Mesothelial cell of epicardium (in vitro differentiated cells): ENCODE measurements at regions not wholly inside any gene's neighbourhood (a gene's known extent, or its start where the extent isn't known, plus 50 kb on each side); places are given as distances from the start of the nearest gene placed in this dataset.

ENCODE experiments used
- DNase-seq, 2 experiments: peaks; one replicate each; pipeline ENCODE4 v3.0.0; 2021; ENCODE audit warnings: low spot score in 2 of 2; ENCODE audit not compliant: unreplicated experiment in 2 of 2
- H3K27ac Mint-ChIP-seq: 2 replicates; pipeline ENCODE4 v1.8.0; 2021; ENCODE audit warnings: mixed read lengths
- H3K27me3 Mint-ChIP-seq: 2 replicates; pipeline ENCODE4 v1.8.0; 2021; ENCODE audit warnings: low read depth, mixed read lengths
- H3K36me3 Mint-ChIP-seq: 2 replicates; pipeline ENCODE4 v1.8.0; 2021; ENCODE audit warnings: mixed read lengths
- H3K4me1 Mint-ChIP-seq: 2 replicates; pipeline ENCODE4 v1.8.0; 2021; ENCODE audit warnings: mixed read lengths
- H3K4me3 Mint-ChIP-seq: 2 replicates; pipeline ENCODE4 v1.8.0; 2021; ENCODE audit warnings: mild to moderate bottlenecking, moderate library complexity, mixed read lengths
- H3K9me3 Mint-ChIP-seq: 2 replicates; pipeline ENCODE4 v1.8.0; 2021; ENCODE audit warnings: mixed read lengths
- TF ChIP-seq, protein P1 (sequence below): fragments of 200-600 bp; sonication (generic); IDR thresholded peaks from one replicate; pipeline ENCODE4 v1.5.0; 2021; ENCODE audit warnings: antibody characterized with exemption; ENCODE audit not compliant: unreplicated experiment

DNA sequence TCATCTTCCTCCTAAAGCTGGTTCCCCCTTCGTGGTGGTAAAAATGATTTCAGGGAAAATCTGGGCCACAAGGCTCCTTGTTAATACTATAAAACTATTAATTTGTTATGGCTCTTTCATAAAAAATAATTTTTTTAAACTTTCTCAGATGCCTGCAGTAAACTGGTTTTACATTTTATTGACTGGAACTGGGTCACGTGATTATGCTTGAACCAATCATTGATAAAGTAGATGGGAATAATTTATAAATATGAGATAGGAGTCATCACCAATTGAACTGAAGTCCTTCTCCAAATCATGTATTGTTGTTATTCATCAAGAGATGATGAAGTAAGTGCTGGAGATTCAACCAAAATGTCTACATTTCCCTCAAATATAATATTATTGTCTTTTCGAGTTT lies 138.4 kb downstream of the SLC17A6 start:
- H3K4me1 Mint-ChIP-seq = peaks cover 38% of the 10 kb centered on the region

DNA sequence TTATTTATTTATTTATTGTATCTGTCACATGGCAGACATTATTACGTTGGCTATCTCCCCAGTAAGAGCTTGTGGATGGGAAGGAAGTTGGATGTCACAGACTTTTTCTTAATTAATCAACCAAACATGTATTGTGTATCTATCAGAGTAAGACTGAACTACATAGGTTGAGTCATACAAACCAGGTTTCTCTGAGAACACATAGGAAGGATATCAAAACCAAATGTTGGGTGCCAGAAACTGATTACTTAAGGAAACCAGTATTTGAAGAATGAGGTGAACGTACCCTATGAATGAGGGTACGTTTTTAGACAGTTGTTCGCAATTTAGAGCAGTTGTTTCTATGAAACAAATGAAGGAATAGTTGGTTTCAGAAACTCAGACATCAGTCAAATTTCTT lies 136.4 kb downstream of the SLC17A6 start:
- Mint-ChIP-seq H3K27ac (no peak overlapping the region), H3K9me3 (no peaks in the 10 kb centered on the region), H3K4me1 (peaks cover 22% of the 10 kb centered on the region), H3K36me3 (no peaks in the 10 kb centered on the region), H3K4me3 (no peak overlapping the region), H3K27me3 (no peaks in the 10 kb centered on the region)
- TF ChIP-seq, protein P1, sequence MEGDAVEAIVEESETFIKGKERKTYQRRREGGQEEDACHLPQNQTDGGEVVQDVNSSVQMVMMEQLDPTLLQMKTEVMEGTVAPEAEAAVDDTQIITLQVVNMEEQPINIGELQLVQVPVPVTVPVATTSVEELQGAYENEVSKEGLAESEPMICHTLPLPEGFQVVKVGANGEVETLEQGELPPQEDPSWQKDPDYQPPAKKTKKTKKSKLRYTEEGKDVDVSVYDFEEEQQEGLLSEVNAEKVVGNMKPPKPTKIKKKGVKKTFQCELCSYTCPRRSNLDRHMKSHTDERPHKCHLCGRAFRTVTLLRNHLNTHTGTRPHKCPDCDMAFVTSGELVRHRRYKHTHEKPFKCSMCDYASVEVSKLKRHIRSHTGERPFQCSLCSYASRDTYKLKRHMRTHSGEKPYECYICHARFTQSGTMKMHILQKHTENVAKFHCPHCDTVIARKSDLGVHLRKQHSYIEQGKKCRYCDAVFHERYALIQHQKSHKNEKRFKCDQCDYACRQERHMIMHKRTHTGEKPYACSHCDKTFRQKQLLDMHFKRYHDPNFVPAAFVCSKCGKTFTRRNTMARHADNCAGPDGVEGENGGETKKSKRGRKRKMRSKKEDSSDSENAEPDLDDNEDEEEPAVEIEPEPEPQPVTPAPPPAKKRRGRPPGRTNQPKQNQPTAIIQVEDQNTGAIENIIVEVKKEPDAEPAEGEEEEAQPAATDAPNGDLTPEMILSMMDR = no peak
- DNase-seq = no peak

More for the DNA sequence above, 138.4 kb downstream of the SLC17A6 start:
- TF ChIP-seq, protein P1 = no peak
- no peaks in the 10 kb centered on the region for H3K36me3 Mint-ChIP-seq
- H3K27me3 Mint-ChIP-seq = no peaks in the 10 kb centered on the region
- H3K27ac Mint-ChIP-seq = no peak overlapping the region
- DNase-seq = no peak
- H3K9me3 Mint-ChIP-seq = peaks cover 7% of the 10 kb centered on the region
- H3K4me3 Mint-ChIP-seq = no peak overlapping the region

DNA sequence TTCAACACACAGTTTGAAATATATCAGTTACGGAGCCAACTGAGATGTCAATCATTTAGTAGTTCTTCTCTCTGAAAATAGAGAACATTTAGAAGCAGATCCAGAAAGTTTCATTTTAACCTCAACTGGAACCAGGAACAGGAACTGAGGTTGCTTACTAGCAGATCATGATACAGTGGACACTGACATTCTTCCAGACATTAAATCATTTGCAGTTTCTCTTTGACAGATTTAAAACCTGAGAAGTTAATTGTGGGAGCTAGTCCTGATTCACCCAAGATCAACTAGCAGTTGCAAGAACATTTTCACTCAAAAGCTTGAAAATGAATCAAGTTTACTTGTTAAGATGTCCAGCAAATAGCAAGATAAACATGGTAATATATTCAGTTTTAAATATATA lies 135.4 kb downstream of the SLC17A6 start:
- no peak for DNase-seq
- no peaks in the 10 kb centered on the region for H3K27me3 Mint-ChIP-seq
- H3K9me3 Mint-ChIP-seq = no peaks in the 10 kb centered on the region
- H3K27ac Mint-ChIP-seq = no peak overlapping the region
- no peaks in the 10 kb centered on the region for H3K36me3 Mint-ChIP-seq
- TF ChIP-seq, protein P1 = no peak
- H3K4me1 Mint-ChIP-seq = peaks cover 12% of the 10 kb centered on the region
- H3K4me3 Mint-ChIP-seq = no peak overlapping the region

DNA sequence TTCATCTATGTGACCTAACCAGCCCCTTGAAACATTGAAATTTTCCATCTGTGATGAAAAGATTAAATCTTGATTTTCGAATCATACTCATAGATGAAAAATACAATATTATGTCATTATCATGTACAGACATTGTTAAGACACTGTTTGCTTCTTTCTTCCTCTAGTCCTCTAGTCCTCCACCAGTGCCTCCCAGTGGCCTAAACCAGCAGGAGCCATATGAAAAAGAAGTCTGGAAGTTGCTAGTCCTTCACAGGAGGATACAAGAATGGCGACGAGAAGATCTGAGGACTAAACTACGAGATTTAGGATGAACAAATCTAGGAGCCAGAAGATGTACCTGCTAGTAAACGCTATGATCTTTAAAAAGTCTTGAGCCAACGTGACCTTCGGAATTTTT lies 134.1 kb downstream of the SLC17A6 start:
- Mint-ChIP-seq H3K4me1 (peaks cover 4% of the 10 kb centered on the region), H3K4me3 (no peak overlapping the region), H3K9me3 (no peaks in the 10 kb centered on the region), H3K27me3 (no peaks in the 10 kb centered on the region), H3K36me3 (no peaks in the 10 kb centered on the region), H3K27ac (no peak overlapping the region)
- TF ChIP-seq, protein P1 = no peak
- no peak for DNase-seq

DNA sequence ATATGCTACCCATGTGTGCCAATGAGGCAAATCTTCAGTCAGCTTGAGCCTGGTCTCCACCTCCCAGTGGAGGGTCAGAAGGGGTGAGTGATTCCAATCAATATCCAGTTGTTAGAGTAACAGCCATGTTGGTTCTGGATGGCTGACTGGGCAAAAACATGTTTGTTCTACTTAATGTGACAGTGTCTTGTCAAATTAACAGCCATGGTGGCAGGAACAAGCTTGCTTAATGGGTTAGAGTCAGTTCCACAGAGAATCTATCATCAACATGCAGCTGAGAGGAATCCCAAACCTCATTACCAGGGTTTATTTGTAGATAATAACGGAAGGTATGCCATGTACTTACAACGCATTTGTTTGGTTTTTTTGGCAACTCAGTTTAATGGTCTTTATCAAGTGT lies 133.2 kb downstream of the SLC17A6 start:
- Mint-ChIP-seq H3K9me3 (no peaks in the 10 kb centered on the region), H3K27ac (no peak overlapping the region), H3K4me3 (no peak overlapping the region), H3K36me3 (no peaks in the 10 kb centered on the region), H3K27me3 (no peaks in the 10 kb centered on the region), H3K4me1 (peaks cover 2% of the 10 kb centered on the region)
- no peak for DNase-seq
- TF ChIP-seq, protein P1 = no peak

DNA sequence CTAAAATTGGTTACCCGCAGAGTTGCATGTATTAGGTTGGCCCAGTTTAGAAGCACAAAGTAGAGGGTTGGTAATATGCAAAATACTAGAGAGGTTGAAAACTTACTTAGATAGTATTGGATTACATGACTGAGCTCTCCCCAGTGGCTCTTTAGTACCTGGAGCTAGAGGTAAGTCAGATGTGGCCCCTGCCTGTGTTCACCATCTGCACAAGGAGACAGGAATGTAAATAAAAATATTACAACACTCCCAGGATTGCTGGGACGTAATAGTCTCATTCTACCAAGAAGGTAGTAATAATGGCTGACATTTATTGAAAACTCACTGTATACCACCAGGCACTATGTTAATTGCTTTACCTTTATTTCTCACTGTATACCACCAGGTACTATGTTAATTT lies 129.6 kb downstream of the SLC17A6 start:
- Mint-ChIP-seq H3K27me3 (no peaks in the 10 kb centered on the region), H3K36me3 (no peaks in the 10 kb centered on the region), H3K27ac (no peak overlapping the region), H3K9me3 (no peaks in the 10 kb centered on the region), H3K4me3 (no peak overlapping the region), H3K4me1 (peaks cover 4% of the 10 kb centered on the region)
- TF ChIP-seq, protein P1 = no peak
- no peak for DNase-seq
